MM.1S (cell line): ENCODE measurements at regions not wholly inside any gene's neighbourhood (a gene's known extent, or its start where the extent isn't known, plus 50 kb on each side); places are given as distances from the start of the nearest gene placed in this dataset.

Experiments
- DNase-seq: peaks from one replicate; pipeline ENCODE4 v3.0.0-alpha.2; 2015
- H2AFZ ChIP-seq: fragments of 300-600 bp; sonication (generic); 2 replicates; pipeline ENCODE4 v1.6.0; 2016; ENCODE audit warnings: antibody characterized with exemption, low read length
- H3F3A ChIP-seq: fragments of 300-600 bp; sonication (generic); 2 replicates; pipeline ENCODE4 v1.6.1; 2016; ENCODE audit warnings: mild to moderate bottlenecking, antibody characterized with exemption, low read length, moderate library complexity, mixed read lengths; ENCODE audit not compliant: insufficient read depth
- H3K27ac ChIP-seq: fragments of 300-600 bp; sonication (generic); 2 replicates; pipeline ENCODE4 v1.5.1; 2016; ENCODE audit warnings: mild to moderate bottlenecking, low read length
- H3K27me3 ChIP-seq: fragments of 300-600 bp; sonication (generic); replicated peaks from 2 replicates; pipeline ENCODE4 v1.6.0; 2016; ENCODE audit warnings: low read length; ENCODE audit not compliant: insufficient read depth
- H3K36me3 ChIP-seq: fragments of 300-600 bp; sonication (generic); replicated peaks from 2 replicates; pipeline ENCODE4 v1.6.1; 2016; ENCODE audit warnings: mild to moderate bottlenecking, low read length, mixed read lengths; ENCODE audit not compliant: insufficient read depth
- H3K4me1 ChIP-seq: fragments of 300-600 bp; sonication (generic); 2 replicates; pipeline ENCODE4 v1.6.1; 2016; ENCODE audit warnings: low read length, mixed read lengths
- H3K4me2 ChIP-seq: fragments of 300-600 bp; sonication (generic); 2 replicates; pipeline ENCODE4 v1.6.0; 2016; ENCODE audit warnings: low read depth, low read length
- H3K4me3 ChIP-seq: fragments of 300-600 bp; sonication (generic); 2 replicates; pipeline ENCODE4 v1.5.1; 2016; ENCODE audit warnings: low read length, mixed read lengths
- H3K79me2 ChIP-seq: fragments of 300-600 bp; sonication (generic); 2 replicates; pipeline ENCODE4 v1.6.1; 2016; ENCODE audit warnings: mixed run types, low read length, mixed read lengths
- H3K9ac ChIP-seq: fragments of 300-600 bp; sonication (generic); 2 replicates; pipeline ENCODE4 v1.6.1; 2016; ENCODE audit warnings: low read length, mixed read lengths
- H3K9me2 ChIP-seq: fragments of 300-600 bp; sonication (generic); replicated peaks from 2 replicates; pipeline ENCODE4 v1.6.1; 2016; ENCODE audit warnings: mild to moderate bottlenecking, low read length, mixed read lengths; ENCODE audit not compliant: insufficient read depth
- H3K9me3 ChIP-seq: fragments of 300-600 bp; sonication (generic); replicated peaks from 2 replicates; pipeline ENCODE4 v1.6.1; 2016; ENCODE audit warnings: mild to moderate bottlenecking, low read length, mixed read lengths; ENCODE audit not compliant: insufficient read depth
- H4K20me1 ChIP-seq: fragments of 300-600 bp; sonication (generic); 2 replicates; pipeline ENCODE4 v1.6.1; 2016; ENCODE audit warnings: mild to moderate bottlenecking, low read length, moderate library complexity, mixed read lengths; ENCODE audit not compliant: insufficient read depth
- EZH2 ChIP-seq: fragments of 300-600 bp; sonication (generic); optimal IDR thresholded peaks from 2 replicates; pipeline ENCODE3; 2017; ENCODE audit warnings: low read depth, mild to moderate bottlenecking, antibody characterized with exemption, low read length, mixed read lengths
- EZH2phosphoT487 ChIP-seq: fragments of 300-600 bp; sonication (generic); IDR thresholded peaks from 2 replicates; pipeline ENCODE4 v1.6.1; 2018; ENCODE audit warnings: antibody characterized with exemption, low read length
- TF ChIP-seq, protein P1 (sequence below): fragments of 300-600 bp; sonication (generic); IDR thresholded peaks from 2 replicates; pipeline ENCODE4 v1.5.1; 2016; ENCODE audit warnings: antibody characterized with exemption, low read length, mixed read lengths

DNA sequence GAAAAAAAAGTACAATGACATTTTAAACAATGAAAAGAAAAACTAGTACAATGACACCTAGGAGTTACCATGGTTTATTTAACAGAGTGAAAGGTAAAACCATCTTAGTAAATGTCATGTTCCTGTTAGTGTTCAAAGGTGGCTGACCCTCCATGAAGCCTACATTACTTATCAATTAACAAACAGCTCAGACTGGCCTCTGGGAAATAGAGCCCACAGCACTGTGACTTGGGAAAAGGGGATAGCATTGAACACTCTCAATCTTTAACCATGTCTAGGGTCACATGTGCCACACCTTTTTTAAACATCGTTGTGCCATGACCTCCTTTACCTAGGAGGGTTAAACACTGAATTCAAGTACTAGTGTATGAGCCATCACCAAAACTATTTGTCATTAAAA, 106.3 kb upstream of the SOX5 start:
- H3K9me3 ChIP-seq = no peaks in the 10 kb centered on the region

DNA sequence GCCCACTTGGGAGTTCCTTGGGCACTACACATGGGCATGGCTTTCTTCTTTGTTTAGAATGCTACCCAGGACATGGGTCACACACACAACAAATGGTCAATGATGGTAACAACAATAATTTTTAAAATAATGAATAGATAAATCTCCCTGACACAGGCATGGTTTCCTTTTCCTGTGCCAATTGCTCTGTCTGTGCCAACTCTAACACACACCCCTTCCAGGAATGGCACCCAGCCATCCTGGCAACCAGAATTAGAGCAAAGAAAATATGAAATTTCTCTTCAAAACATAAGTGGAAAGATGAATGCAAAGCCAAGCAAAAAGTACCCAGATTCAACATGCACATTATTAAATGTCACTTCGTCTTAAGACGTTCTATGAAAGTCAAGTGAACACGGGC, 104.9 kb upstream of the SOX5 start:
- no peaks in the 10 kb centered on the region for H3K4me1 ChIP-seq
- no peaks in the 10 kb centered on the region for H3F3A ChIP-seq
- no peak overlapping the region for H3K4me2 ChIP-seq
- H3K9ac ChIP-seq = no peak overlapping the region
- H3K36me3 ChIP-seq = no peaks in the 10 kb centered on the region
- TF ChIP-seq, protein P1, sequence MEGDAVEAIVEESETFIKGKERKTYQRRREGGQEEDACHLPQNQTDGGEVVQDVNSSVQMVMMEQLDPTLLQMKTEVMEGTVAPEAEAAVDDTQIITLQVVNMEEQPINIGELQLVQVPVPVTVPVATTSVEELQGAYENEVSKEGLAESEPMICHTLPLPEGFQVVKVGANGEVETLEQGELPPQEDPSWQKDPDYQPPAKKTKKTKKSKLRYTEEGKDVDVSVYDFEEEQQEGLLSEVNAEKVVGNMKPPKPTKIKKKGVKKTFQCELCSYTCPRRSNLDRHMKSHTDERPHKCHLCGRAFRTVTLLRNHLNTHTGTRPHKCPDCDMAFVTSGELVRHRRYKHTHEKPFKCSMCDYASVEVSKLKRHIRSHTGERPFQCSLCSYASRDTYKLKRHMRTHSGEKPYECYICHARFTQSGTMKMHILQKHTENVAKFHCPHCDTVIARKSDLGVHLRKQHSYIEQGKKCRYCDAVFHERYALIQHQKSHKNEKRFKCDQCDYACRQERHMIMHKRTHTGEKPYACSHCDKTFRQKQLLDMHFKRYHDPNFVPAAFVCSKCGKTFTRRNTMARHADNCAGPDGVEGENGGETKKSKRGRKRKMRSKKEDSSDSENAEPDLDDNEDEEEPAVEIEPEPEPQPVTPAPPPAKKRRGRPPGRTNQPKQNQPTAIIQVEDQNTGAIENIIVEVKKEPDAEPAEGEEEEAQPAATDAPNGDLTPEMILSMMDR = no peak
- TF ChIP-seq EZH2phosphoT487 = no peak
- TF ChIP-seq EZH2 = no peak
- H4K20me1 ChIP-seq = no peaks in the 10 kb centered on the region
- H3K27ac ChIP-seq = no peak overlapping the region
- H3K9me2 ChIP-seq = no peaks in the 10 kb centered on the region
- H3K79me2 ChIP-seq = no peaks in the 10 kb centered on the region
- no peaks in the 10 kb centered on the region for H3K9me3 ChIP-seq
- H3K27me3 ChIP-seq = no peaks in the 10 kb centered on the region
- DNase-seq = no peak
- no peak overlapping the region for H2AFZ ChIP-seq
- H3K4me3 ChIP-seq = no peak overlapping the region

More for the DNA sequence above, 106.3 kb upstream of the SOX5 start:
- no peaks in the 10 kb centered on the region for H3K79me2 ChIP-seq
- no peaks in the 10 kb centered on the region for H4K20me1 ChIP-seq
- TF ChIP-seq, protein P1 = no peak
- no peak for TF ChIP-seq EZH2
- TF ChIP-seq EZH2phosphoT487 = no peak
- H3K4me1 ChIP-seq = no peaks in the 10 kb centered on the region
- no peaks in the 10 kb centered on the region for H3F3A ChIP-seq
- no peak overlapping the region for H3K27ac ChIP-seq
- no peaks in the 10 kb centered on the region for H3K27me3 ChIP-seq
- no peak overlapping the region for H2AFZ ChIP-seq
- H3K9me2 ChIP-seq = no peaks in the 10 kb centered on the region
- no peak overlapping the region for H3K4me2 ChIP-seq
- no peak overlapping the region for H3K9ac ChIP-seq
- no peak overlapping the region for H3K4me3 ChIP-seq
- H3K36me3 ChIP-seq = no peaks in the 10 kb centered on the region
- no peak for DNase-seq

DNA sequence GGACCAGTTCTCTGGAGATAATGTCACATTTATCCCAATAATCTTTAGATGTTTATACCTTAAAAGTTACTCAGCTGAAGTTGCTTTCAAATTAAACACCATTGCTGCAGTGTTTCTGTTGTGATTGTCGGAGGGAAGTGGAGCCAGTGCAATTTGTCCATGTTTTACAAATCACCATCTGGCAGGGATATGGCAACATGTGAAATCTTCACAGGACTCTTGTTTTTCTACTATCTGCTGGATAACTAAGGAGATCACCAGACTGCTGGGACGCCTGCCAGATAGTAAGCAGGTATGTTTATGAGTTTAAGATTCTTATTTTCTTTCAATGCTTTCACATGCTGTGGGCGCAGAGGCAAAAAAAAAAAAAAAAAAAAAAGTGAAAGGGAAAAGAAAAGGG, 100.3 kb upstream of the SOX5 start:
- Histone ChIP-seq H3K9me3 (no peaks in the 10 kb centered on the region), H3K27ac (no peak overlapping the region), H3F3A (no peaks in the 10 kb centered on the region), H3K79me2 (no peaks in the 10 kb centered on the region), H3K27me3 (no peaks in the 10 kb centered on the region), H3K4me3 (no peak overlapping the region), H3K9ac (no peak overlapping the region), H3K4me2 (no peak overlapping the region), H2AFZ (no peak overlapping the region), H3K9me2 (no peaks in the 10 kb centered on the region), H3K4me1 (no peaks in the 10 kb centered on the region), H4K20me1 (no peaks in the 10 kb centered on the region), H3K36me3 (no peaks in the 10 kb centered on the region)
- no peak for DNase-seq
- TF ChIP-seq, protein P1 = no peak
- TF ChIP-seq EZH2 (no peak), EZH2phosphoT487 (no peak)
